HepG2 (cell line): ENCODE measurements at regions not wholly inside any gene's neighbourhood (a gene's known extent, or its start where the extent isn't known, plus 50 kb on each side); places are given as distances from the start of the nearest gene placed in this dataset.

ENCODE experiments used
- ATAC-seq: fragments of 200-7000 bp; cut with Tn5 transposase; 3 replicates; pipeline ENCODE4 v1.9.1; 2020; ENCODE audit warnings: mild to moderate bottlenecking, moderate library complexity
- BruUV-seq: library from RNA; stranded (reverse); fragments of 400-500 nt; replicated peaks from 2 replicates; lab custom pipeline; 2021; lab: Mats Ljungman, UMichigan
- CTCF ChIA-PET: fragments of 300-600 bp; formaldehyde crosslinking; extraction: SDS; loops from one replicate; lab custom pipeline; 2021; ENCODE audit warnings: low total read pairs, inconsistent platforms, low intra/inter-chr PET ratio; lab: Yijun Ruan, JAX
- POLR2A ChIA-PET: fragments of 350-600 bp; sonication (Branson Sonifier 250); formaldehyde crosslinking; loops from one replicate; lab custom pipeline; 2020; ENCODE audit warnings: antibody characterized with exemption, inconsistent platforms; lab: Yijun Ruan, JAX
- DNase-seq: peaks from one replicate; pipeline ENCODE4 v3.0.0-alpha.2; 2015; ENCODE audit warnings: low spot score
- FAIRE-seq: peaks from 3 replicates; lab custom pipeline; 2011; peaks lifted over from hg19 to GRCh38; lab: Jason Lieb, UNC
- H2AFZ ChIP-seq: one replicate; pipeline ENCODE4 v1.6.1; 2011; ENCODE audit warnings: low read length, inconsistent platforms
- H3K27ac ChIP-seq: fragments of 300-600 bp; 3 replicates; pipeline ENCODE4 v1.8.0; 2011; ENCODE audit warnings: mixed run types, mild to moderate bottlenecking, mixed read lengths, low read length, inconsistent platforms; ENCODE audit not compliant: insufficient read depth; ENCODE audit errors: extremely low read length
- H3K27me3 ChIP-seq, 2 experiments: fragments of 200-600 bp in 1 of 2; 2 replicates in 1 of 2; 3 replicates in 1 of 2; pipeline versions ENCODE4 v1.6.0 to v1.8.0; 2011; ENCODE audit warnings: low read length in 2 of 2, mild to moderate bottlenecking in 2 of 2, moderate library complexity in 2 of 2, inconsistent platforms in 1 of 2; ENCODE audit not compliant: insufficient read depth in 2 of 2, control insufficient read depth in 1 of 2
- H3K36me3 ChIP-seq, 2 experiments: fragments of 200-600 bp in 1 of 2; replicated peaks in 1 of 2; 2 replicates in 1 of 2; 3 replicates in 1 of 2; pipeline versions ENCODE4 v1.5.1 to v1.8.0; 2011; ENCODE audit warnings: low read length in 2 of 2, inconsistent platforms in 1 of 2; ENCODE audit not compliant: insufficient read depth in 2 of 2, control insufficient read depth in 1 of 2
- H3K4me1 ChIP-seq: 2 replicates; pipeline ENCODE4 v1.5.1; 2012; ENCODE audit warnings: low read length, inconsistent platforms; ENCODE audit not compliant: insufficient read depth
- H3K4me2 ChIP-seq: 2 replicates; pipeline ENCODE4 v1.6.0; 2011; ENCODE audit warnings: low read depth, low read length, inconsistent platforms
- H3K4me3 ChIP-seq, 3 experiments: fragments of 200-600 bp in 1 of 3; sonication (generic), shearing (Covaris generic) in 1 of 3; replicated peaks in 1 of 3; 2 replicates each; pipeline ENCODE4 v1.5.1; 2011 to 2016; ENCODE audit warnings: low read length in 3 of 3, inconsistent platforms in 2 of 3, low read depth in 2 of 3, mild to moderate bottlenecking in 2 of 3, control low read depth in 1 of 3, mixed read lengths in 1 of 3; ENCODE audit not compliant: insufficient read depth in 1 of 3
- H3K79me2 ChIP-seq: one replicate; pipeline ENCODE4 v1.6.1; 2011; ENCODE audit warnings: low read length, inconsistent platforms; ENCODE audit not compliant: insufficient read depth
- H3K9ac ChIP-seq: 2 replicates; pipeline ENCODE4 v1.6.0; 2011; ENCODE audit warnings: mild to moderate bottlenecking, low read depth, low read length, inconsistent platforms; ENCODE audit not compliant: insufficient read depth
- H3K9me3 ChIP-seq: 2 replicates; pipeline ENCODE4 v1.5.1; 2012; ENCODE audit warnings: mild to moderate bottlenecking, low read length
- H4K20me1 ChIP-seq: 2 replicates; pipeline ENCODE4 v1.6.0; 2011; ENCODE audit warnings: inconsistent platforms, mild to moderate bottlenecking, low read length, moderate library complexity; ENCODE audit not compliant: insufficient read depth
- ATRX ChIP-seq: sonication (generic); formaldehyde crosslinking; IDR thresholded peaks from 2 replicates; pipeline ENCODE4 v1.4.0; 2020; ENCODE audit warnings: missing genetic modification reagents, borderline replicate concordance
- BRF2 ChIP-seq: sonication (generic); formaldehyde crosslinking; IDR thresholded peaks from 2 replicates; pipeline ENCODE4 v1.8.1; 2022; ENCODE audit warnings: mild to moderate bottlenecking, missing genetic modification reagents
- ESRRA ChIP-seq: sonication (generic); formaldehyde crosslinking; IDR thresholded peaks from 2 replicates; pipeline ENCODE4 v1.5.1; 2020; ENCODE audit warnings: mild to moderate bottlenecking, low read depth, missing genetic modification reagents
- ETV5 ChIP-seq: IDR thresholded peaks from 2 replicates; pipeline ENCODE4 v1.6.1; 2018; ENCODE audit warnings: missing biosample characterization, missing genetic modification reagents, inconsistent platforms, borderline replicate concordance
- GABPA ChIP-seq, 2 experiments: IDR thresholded peaks; 2 replicates each; pipeline ENCODE4 v1.6.1; 2011 to 2016; ENCODE audit warnings: low read depth in 2 of 2, low read length in 1 of 2, missing biosample characterization in 1 of 2, missing genetic modification characterization in 1 of 2
- GMEB1 ChIP-seq: sonication (generic); formaldehyde crosslinking; IDR thresholded peaks from 2 replicates; pipeline ENCODE4 v1.5.1; 2020; ENCODE audit warnings: missing genetic modification reagents, mild to moderate bottlenecking, borderline replicate concordance
- HHEX ChIP-seq: IDR thresholded peaks from 2 replicates; pipeline ENCODE4 v1.6.1; 2016; ENCODE audit warnings: control low read depth
- ISX ChIP-seq: sonication (generic); formaldehyde crosslinking; conservative IDR thresholded peaks from 2 replicates; pipeline ENCODE4 v1.5.0; 2020; ENCODE audit warnings: missing genetic modification reagents
- KLF12 ChIP-seq: sonication (generic); formaldehyde crosslinking; IDR thresholded peaks from 2 replicates; pipeline ENCODE4 v1.4.0; 2020; ENCODE audit warnings: missing genetic modification reagents, borderline replicate concordance
- PLRG1 ChIP-seq: fragments of 450-650 bp; conservative IDR thresholded peaks from 2 replicates; pipeline ENCODE4 v1.6.1; 2016
- ZFP36L1 ChIP-seq: sonication (generic); formaldehyde crosslinking; IDR thresholded peaks from 2 replicates; pipeline ENCODE4 v1.8.0; 2022; ENCODE audit warnings: mild to moderate bottlenecking, missing genetic modification reagents, moderate library complexity
- ZNF556 ChIP-seq: sonication (generic); formaldehyde crosslinking; IDR thresholded peaks from 2 replicates; pipeline ENCODE4 v1.4.0; 2020; ENCODE audit warnings: mild to moderate bottlenecking, missing genetic modification reagents, borderline replicate concordance
- ZNF589 ChIP-seq: sonication (generic); formaldehyde crosslinking; conservative IDR thresholded peaks from 2 replicates; pipeline ENCODE4 v1.8.0; 2022; ENCODE audit warnings: mild to moderate bottlenecking, moderate library complexity, missing genetic modification reagents
- WGBS: methylation state at CpG from one replicate; pipeline ENCODE4 v1.1.6; 2017; ENCODE audit warnings: low lambda C conversion rate; 5-methylcytosine and 5-hydroxymethylcytosine counted together
- in situ Hi-C: cut with HindIII; loops from 2 replicates; pipeline ENCODE4 v1.10.0; 2017; ENCODE audit warnings: low pct_unique_long_range_greater_than_20kb; ENCODE audit not compliant: extremely low pct_ligation_motif_present
- intact Hi-C: fragments of 100-400 bp; cut with micrococcal nuclease; formaldehyde crosslinking; loops from one replicate; pipeline ENCODE4 v1.10.0; 2022; ENCODE audit not compliant: unreplicated experiment
- TF ChIP-seq, protein P1 (sequence below): sonication (generic); formaldehyde crosslinking; IDR thresholded peaks from 2 replicates; pipeline ENCODE4 v1.5.0; 2020; ENCODE audit warnings: missing genetic modification reagents

- no peak for DNase-seq
- no peak overlapping the region for H3K4me2 ChIP-seq
- H3K36me3 ChIP-seq: no peaks in the 10 kb centered on the region
- intact Hi-C loops (no loop called here), in situ Hi-C loops (no loop called here)
- H4K20me1 ChIP-seq: no peaks in the 10 kb centered on the region
- ATAC-seq: no peak
- BruUV-seq: no TSS peak
- TF ChIP-seq ZFP36L1 (CRISPR knock-in tag) (no peak), HHEX (CRISPR knock-in tag) (no peak), BRF2 (CRISPR knock-in tag) (no peak), GMEB1 (CRISPR knock-in tag) (no peak), ESRRA (no peak), ZNF556 (CRISPR knock-in tag) (no peak), KLF12 (CRISPR knock-in tag) (no peak), ATRX (no peak), ETV5 (CRISPR knock-in tag) (no peak), ISX (no peak), ZNF589 (no peak), GABPA (IDR thresholded peaks at IDR 0.05; ENCODE audit: low read depth, low read length) (no peak), GABPA (CRISPR knock-in tag; IDR thresholded peaks at IDR 0.05; ENCODE audit: low read depth) (no peak), PLRG1 (no peak)
- TF ChIP-seq, protein P1, sequence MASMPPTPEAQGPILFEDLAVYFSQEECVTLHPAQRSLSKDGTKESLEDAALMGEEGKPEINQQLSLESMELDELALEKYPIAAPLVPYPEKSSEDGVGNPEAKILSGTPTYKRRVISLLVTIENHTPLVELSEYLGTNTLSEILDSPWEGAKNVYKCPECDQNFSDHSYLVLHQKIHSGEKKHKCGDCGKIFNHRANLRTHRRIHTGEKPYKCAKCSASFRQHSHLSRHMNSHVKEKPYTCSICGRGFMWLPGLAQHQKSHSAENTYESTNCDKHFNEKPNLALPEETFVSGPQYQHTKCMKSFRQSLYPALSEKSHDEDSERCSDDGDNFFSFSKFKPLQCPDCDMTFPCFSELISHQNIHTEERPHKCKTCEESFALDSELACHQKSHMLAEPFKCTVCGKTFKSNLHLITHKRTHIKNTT (CRISPR knock-in tag): no peak
- TF ChIP-seq, all 625 proteins: peak for 0
- Histone ChIP-seq H3K27ac (no peak overlapping the region), H3K27me3 (peaks cover 0 to 3% of the 10 kb centered on the region in 2 experiments; a peak in 2 of 5 replicates), H2AFZ (no peak overlapping the region), H3K9me3 (no peaks in the 10 kb centered on the region), H3K4me1 (no peaks in the 10 kb centered on the region), H3K4me3 (no peak overlapping the region), H3K9ac (no peak overlapping the region), H3K79me2 (no peaks in the 10 kb centered on the region)
- POLR2A ChIA-PET: no interaction called here
- CTCF ChIA-PET: no interaction called here
- no peak for FAIRE-seq
- WGBS: 0% methylated on average over 2 of the region's 2 CpGs
Measured at GRCh38 chr17:6346986-6347385, 87.9 kb downstream of the AIPL1 start.
